ENCODE measurements at regions not wholly inside any gene's neighbourhood (a gene's known extent, or its start where the extent isn't known, plus 50 kb on each side); places are given as distances from the start of the nearest gene placed in this dataset.

- TF ChIP-seq POLR2A (IDR thresholded peaks at IDR 0.05; ENCODE audit: low read depth, low read length): no peak
- TF ChIP-seq POLR2AphosphoS5 (IDR thresholded peaks at IDR 0.05; ENCODE audit: low read depth, low read length): no peak
- no peak for TF ChIP-seq TAF1 (IDR thresholded peaks at IDR 0.05; ENCODE audit: low read depth, low read length)
- no peak for TF ChIP-seq POU2F2 (IDR thresholded peaks at IDR 0.05; ENCODE audit: low read depth, low read length)
Observed at GRCh38 chr13:105670179-105670990, 865.1 kb downstream of the EFNB2 start.

Measured in GM12891 (cell line).